NCI-H226 (cell line): ENCODE measurements at regions not wholly inside any gene's neighbourhood (a gene's known extent, or its start where the extent isn't known, plus 50 kb on each side); places are given as distances from the start of the nearest gene placed in this dataset.
"Not testable (repeated sequence)": the region's sequence is repeated elsewhere in the genome, so short reads cannot be mapped to it uniquely, and the experiment has no call there.

Experiments used
- DNase-seq: peaks from one replicate; pipeline ENCODE4 v3.0.0-alpha.2; 2015

DNA sequence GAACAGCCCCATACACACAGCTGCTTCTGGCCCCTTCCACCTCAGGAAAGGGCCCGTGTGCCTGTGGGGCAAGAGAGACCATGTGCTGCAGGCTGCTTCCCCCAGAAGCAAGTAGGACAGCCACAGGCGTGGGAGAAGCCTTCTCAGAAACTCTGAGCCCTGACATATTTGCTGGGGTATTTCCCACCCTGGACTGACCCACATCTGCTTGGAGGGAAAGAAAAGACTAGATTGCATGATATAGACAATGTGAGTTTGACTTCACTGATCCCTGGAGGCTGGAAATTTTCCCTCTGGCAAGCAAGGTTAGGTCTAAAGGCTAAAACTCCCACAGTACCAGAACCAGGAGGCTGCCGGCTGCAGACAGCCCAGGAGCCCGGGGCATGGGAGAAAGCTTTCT lies 213.3 kb upstream of the SSTR4 start:
- no peak for DNase-seq

DNA sequence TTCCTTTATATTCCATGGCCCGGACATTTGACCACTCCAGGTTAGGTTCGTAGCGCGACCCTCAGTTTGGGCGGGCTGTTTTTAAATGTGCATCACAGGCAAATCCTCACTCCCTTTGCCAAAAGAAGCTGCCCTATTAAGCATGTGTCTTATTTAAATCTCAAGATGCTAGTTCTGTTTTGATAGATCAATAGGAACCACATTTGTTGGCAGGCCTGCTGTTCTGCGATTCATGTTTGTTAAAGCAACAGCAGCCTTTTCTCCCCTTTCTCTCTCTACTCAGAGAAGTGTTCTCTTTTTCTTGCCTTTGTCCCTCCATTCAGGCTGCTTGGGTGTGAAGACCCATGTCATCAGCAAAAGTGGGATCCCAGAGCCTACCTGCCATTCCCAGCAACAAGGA lies 212.0 kb upstream of the SSTR4 start:
- no peak for DNase-seq

DNA sequence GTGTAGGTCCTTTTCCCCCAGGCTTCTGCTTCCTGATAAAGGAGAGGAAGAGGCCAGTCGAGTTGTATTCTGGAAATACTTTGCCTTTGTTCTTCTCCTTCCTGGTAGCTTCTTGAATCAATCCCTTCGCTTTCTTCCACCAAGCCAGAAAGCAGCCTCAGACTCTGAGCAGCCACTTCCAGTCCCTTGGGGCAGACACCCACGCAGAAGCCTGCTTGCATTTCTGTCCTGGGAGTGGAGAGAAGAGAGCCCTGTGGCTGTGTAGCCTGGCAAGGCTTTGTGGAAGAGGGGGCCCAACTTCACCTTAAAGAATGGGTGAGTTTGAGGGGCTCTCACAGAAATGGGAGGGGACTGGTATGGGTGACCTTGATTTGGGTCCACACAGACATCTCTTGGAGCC lies 211.0 kb upstream of the SSTR4 start:
- no peak for DNase-seq

DNA sequence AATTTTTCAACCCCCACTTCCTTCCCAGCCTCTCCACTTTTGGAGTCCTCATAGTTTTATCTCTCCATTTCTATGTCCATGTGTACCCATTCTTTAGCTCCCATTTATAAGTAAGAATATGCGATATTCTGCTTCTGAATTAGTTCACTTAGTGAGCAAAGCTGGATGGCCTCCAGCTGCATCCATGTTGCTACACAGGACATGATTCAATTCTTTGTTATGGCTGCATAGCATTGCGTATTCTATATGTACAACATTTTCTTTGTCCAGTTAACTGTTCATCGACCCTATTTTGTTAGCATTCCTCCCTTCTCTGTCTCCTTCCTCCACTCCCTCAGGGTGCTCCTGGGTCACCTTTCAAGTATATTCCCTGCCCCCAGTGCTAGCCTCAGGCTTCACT lies 210.0 kb upstream of the SSTR4 start:
- DNase-seq, result peak; percentile 37

DNA sequence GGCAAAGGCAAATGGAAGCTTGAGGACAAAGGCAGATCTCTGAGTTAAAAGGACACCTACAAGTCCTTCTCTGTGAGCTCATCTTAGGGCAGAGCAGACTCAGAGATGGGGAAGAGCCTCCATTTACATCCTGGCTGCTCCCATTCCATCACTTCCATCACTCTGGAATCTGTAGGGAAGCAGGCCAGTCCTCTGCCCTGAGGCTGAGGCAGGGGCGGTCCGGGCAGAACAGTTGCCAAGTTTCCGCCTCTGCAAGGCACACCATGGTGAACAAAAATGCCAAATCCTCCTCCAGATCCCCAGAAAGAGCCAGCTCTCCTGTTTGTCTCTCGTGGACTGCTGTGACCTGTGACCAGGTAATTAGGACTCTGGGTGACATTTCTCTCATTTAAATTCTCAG lies 209.6 kb upstream of the SSTR4 start:
- peak; percentile 52 for DNase-seq

DNA sequence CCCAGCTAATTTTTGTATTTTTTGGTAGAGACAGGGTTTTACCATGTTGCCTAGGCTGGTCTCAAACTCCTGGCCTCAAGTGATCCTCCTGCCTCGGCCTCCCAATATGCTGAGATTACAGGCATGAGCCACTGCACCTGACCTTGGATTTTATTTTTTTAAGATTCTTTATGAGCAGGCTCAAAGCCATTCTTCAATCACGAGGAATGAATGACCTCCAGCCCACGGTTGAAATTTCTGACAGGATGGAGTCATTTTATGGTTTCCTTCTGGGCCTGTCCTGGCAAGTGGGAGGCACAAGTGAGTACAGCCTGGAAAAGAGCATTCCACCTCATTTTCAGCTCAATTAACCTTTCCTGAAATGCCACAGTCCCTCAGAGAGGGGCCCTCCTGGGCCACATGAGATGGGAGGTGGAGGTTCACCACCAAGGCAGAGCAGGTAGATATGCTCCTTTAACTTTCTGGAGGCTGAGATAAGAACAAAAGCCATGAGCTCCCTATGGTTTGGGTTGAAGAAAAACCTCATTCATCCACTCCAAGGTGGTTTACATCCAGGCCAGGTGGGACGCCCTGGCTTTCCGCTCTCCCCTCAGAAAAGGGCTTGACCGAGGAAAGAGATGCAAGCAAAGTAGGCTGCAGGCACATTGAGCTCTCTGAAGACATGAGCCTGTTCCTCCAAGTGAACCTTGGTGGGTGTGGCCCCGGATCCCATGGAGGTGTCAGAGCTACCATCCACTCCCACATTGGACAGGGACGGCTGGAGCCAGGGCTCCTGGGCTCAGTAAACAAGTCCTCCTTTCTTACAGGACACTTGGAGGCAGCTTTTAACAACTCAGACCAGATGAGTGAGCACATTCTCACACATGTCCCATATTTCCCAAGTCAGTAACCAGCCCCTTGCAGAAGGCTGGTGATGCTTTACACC lies 208.5 kb upstream of the SSTR4 start:
- no peak for DNase-seq

DNA sequence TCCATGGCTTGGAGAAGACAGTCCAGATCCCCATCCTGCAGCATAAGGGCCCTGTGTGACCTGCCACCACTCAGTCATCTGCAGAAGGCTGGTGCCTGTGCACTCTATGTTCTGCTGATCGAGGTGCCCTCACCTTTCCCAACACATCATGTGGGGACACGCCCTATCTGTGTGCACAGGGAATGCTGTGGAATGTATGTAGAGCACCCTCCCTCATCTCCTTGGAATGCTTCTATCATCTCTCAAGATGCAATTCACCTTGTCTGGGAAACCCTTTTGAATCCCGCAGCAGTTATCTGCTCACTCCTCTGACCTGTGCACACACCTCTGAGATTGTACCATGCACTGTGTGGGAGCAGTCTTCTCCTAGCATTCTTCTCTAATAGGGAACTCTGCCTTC lies 207.2 kb upstream of the SSTR4 start:
- peak; percentile 78 for DNase-seq

DNA sequence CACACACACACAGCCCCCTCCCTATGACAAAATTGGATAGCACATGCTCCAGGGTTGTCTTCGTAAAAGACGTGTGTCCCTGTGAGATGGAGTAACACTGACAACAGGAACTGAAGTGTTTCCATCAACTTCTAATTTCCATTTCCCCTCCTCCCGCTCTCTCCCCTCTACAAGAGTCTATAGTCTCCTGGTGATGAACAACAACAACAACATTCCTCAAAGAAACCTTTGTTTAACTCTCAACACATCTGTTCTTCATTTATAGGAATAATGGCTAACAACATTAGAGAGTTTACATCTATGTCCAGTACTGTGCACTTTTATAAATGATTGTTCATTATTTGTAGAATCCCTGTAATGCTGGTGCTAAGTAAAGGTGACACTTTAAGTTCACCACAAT lies 205.8 kb upstream of the SSTR4 start:
- no peak for DNase-seq

DNA sequence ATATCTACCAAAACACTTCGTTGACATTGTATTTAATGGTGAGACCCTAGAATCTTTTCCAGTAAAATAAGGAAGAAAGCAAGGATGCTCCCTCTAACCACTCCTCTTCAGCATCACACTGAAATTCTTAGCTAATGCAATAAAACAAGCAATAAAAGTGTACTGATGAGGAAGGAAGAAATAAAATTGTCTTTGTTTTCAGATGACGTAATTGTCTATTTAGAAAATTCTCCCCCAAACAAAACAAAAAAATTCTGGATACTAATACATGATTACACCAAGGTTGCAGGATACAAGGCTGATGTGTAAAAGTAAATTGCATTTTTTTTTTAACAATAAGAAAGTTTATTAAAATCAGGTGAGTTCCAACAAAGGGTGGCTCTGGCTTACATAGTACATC lies 205.0 kb upstream of the SSTR4 start:
- DNase-seq, result no peak

DNA sequence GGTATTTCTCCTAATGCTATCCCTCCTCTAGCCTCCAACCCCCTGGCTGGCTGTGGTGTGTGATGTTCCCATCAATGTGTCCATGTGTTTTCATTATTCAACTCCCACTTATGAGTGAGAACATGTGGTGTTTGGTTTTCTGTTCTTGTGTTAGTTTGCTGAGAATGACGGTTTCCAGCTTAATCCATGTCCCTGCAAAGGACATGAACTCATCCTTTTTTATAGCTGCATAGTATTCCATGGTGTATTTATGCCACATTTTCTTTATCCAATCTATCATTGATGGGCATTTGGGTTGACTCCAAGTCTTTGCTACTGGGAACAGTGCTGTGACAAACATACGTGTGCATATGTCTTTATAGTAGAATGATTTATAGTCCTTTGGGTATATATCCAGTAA lies 204.4 kb upstream of the SSTR4 start:
- not testable (repeated sequence) for DNase-seq

DNA sequence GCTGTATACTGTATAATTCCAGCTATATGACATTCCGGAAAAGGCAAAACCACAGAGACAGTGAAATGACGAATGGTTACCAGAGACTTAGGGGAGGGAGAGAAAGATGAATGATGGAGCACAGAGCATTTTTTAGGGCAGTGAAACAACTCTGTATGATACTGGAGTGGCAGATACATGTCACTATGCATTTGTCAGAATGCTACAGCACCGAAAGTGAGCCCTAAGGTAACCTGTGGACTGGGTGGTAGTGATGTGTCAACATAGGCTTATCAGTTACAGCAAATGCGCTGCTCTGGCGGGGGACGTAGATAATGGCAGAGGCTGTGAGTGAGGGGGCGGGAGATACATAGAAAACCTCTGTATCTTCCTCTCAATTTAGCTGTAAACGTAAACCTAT lies 201.3 kb upstream of the SSTR4 start:
- no peak for DNase-seq

DNA sequence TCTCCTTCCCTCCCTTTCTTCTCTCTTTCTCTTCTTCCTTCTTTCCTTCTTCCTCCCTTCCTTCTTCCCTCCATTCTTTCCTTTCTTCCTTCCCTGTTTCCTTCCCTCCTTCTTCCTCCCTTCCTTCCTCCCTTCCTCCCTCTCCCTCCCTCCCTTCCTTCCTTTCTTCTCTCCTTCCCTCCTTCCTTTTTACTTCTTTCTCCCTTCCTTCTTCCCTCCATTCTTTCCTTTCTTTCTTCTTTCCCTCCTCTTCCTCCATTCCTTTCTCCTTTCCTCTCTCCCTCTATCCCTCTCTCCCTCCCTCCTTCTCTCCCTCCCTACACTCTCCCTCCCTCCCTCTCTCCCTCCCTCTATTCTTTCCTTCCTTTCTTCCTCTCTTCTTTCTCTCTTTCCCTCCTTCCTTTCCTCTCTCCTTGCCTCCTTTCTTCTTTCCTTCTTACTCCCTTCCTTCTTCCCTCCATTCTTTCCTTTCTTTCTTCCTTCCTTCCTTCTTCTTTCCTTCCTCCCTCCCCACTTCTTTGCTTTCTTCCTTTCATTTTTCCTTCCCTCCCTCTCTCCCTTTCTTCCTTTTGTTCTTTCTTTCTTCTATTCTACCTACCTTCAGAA lies 200.4 kb upstream of the SSTR4 start:
- no peak for DNase-seq

DNA sequence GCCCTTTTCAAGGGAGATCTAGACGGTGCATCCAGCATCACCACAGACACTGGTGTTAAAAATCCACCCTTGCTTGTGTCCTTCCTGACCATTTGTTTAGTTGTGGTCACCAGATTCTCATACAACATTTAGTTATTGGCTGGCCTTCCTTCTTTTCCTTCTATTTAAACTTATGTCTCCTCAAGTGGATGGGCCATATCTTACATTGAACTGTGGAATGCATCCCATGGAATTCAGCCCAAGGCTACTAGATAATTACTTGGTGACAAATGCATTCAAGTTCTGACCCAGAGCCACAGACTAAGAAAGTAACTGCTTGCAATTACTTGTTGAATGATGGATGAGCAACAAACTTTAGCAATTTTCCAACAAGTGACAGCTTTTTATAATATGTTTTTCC lies 198.9 kb upstream of the SSTR4 start:
- peak; percentile 29 for DNase-seq

DNA sequence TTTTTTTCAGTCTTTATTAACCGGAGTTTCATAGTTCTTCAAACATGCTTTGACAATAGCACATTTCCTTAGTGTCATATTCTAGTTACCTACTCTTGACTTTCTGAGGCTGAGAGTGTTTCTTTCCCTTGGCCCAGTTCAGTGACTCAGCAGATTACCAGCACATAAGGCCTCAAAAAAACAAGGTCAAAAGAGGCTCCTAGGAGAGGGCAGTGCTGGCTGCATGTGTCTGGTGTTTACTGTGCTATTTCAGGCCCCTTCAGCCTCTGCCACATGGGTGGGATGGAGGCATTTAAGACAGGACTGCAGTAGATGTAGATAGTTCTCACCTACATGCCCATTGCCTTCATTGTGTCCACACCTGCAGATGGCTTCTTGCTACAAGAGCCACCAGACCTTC lies 198.2 kb upstream of the SSTR4 start:
- DNase-seq, result no peak

DNA sequence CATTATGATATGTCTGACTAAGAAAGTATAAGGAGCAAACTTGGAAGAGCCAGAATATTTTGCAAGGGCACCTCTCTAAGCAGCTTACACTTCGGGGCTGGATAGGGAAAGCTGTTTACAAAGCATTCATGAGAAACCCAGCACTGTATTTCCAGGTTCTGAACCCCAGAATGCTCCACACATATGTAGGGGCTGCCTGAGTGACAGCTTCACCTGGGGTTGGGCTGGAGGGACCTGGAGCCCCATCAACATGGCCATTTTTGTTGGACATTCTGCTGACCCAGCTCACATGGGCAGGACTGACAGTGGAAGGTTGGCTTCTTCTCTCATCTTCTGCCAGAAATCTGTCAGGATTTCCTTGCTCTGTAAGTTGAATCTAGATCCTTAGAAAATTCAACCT lies 197.1 kb upstream of the SSTR4 start:
- no peak for DNase-seq

DNA sequence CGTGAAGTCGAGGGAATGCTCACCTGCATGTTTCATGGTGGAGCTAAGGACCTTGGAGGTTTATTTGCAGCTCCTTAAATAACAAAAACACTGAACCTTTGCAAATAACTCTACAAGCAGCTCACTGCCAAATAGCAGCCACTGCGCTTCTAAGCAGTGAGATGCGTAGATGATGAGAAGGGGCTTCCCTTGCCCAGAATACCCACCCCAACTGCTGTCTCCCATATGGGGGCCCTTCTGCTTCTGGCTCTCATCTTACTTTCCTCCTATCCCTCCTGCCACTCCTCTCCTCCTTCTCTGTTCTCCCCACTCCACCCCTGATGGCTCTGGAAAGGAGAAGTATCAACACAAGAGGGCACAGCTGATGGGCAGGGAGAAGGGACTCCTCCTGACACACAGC lies 193.3 kb upstream of the SSTR4 start:
- no peak for DNase-seq

DNA sequence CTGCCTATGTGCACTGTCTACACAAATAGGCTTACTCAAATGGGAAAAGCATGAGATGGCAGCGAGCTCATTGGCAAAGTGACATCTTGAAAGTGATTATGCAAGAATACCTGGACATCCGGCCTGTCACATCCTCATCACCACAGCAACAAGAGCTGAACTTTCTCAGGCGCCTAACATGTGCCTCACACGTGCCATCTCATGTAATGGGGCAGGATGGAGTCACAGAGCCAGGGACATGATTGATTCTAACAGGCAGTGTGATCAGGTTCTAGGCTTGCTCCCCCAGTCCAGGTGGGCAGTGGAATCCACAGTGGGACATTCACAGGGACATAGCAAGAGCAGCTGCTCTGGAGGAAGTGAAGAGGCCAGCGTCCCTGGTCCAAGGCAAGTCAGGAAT lies 192.3 kb upstream of the SSTR4 start:
- DNase-seq, result no peak

DNA sequence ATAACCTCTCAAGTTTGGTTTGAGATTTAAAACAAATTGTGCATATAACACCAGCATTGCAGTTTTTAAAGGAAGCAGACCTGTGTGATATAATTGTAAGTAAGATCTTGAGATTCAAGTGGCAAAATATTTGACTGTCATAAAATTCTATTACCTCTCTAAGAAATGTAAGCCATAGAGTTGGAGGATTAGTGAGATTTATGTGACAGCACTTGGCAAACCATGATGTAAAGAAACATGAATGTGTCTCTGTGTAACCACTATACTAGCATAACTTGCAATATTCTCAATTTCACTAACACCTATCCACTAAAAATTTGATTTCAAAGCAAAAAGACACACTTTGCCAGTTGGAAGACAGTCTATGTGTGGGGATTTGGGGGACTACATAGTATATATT lies 190.2 kb upstream of the SSTR4 start:
- DNase-seq, result no peak

DNA sequence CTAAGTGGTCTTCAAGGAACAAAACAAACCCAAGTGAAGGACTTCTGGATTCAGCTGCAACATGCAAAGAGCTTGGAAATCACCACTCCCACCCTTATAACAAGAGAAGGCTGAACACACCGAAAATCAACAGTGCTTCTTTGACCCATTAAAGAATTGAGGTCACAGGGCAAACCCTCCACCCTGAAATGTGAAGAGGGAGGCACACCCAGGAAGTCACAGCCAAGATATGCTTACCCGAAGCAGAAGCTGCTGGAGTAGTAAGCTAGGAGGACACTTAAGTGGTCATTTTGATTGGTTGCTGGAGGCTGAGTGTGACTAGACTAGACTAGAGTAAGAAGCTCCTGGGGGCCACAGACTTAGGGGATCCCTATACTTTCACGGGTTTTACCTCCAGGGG lies 188.2 kb upstream of the SSTR4 start:
- DNase-seq, result no peak

DNA sequence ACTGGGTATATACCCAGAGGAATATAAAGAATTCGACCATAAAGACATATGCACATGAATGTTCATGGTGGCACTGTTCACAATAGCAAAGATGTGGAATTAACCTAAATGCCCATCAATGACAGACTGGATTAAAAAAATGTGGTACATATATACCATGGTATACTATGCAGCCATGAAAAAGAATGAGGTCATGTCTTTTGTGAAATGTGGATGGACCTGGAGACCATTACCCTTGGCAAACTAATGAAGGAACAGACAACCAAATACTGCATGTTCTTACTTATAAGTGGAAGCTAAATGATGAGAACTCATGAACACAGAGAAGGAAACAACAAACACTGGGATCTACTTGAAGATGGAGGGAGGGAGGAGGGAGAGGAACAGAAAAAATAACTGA lies 186.7 kb upstream of the SSTR4 start:
- DNase-seq, result no peak

DNA sequence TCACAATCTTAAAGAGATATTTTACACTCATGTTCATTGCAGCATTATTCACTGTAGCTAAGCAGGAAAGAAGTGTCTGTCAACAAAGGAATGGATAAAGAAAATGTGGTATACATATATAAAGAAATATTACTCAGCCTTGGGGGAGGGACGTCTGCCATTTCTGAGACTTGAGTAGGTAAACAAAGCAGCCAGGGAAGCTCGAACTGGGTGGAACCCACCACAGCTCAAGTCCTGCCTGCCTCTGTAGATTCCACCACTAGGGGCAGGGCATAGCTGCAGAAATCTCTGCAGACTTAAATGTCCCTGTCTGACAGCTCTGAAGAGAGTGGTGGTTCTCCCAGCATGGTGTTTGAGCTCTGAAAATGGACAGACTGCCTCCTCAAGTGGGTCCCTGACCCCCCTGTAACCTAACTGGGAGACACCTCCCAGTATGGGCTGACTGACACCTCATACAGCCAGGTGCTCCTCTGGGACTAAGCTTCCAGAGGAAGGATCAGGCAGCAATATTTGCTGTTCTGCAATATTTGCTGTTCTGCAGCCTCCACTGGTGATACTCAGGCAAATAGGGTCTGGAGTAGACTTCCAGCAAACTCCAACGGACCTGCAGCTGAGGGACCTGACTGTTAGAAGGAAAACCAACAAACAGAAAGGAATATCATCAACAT lies 183.3 kb upstream of the SSTR4 start:
- peak; percentile 53 for DNase-seq

DNA sequence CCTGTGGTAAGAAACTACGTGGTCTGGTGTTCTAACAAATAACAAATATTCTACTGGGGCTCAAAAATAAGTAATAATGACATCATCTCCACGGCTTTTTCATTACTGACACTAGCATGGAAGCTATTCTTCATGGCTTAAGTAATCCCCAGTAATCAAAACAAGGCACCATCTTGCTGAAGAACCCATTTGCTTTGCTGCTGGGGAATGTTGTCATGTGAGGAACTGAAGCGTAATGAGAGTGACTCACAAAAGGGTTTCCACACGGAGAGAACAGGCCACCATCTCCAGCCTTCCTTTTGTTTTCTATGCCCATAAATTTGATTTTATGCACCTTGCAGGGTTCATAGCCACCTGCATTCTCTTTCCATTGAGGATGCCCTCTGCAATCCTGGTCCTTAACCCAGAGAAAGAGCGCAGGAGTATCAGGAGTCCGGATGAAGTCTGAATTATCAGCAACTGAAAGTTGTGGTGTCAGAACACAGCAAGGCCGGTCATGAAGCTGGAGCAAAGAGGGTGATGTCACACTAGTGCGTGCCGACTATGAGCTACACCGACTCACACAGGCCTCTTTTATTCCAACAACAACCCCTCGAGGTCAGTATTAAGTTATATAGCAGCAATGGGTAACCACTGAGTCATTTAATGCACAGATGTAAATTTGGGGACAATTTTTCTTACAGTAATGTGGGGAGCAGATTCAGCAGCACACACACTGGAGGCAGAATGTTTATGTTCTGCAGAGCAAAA lies 173.7 kb upstream of the SSTR4 start:
- no peak for DNase-seq

DNA sequence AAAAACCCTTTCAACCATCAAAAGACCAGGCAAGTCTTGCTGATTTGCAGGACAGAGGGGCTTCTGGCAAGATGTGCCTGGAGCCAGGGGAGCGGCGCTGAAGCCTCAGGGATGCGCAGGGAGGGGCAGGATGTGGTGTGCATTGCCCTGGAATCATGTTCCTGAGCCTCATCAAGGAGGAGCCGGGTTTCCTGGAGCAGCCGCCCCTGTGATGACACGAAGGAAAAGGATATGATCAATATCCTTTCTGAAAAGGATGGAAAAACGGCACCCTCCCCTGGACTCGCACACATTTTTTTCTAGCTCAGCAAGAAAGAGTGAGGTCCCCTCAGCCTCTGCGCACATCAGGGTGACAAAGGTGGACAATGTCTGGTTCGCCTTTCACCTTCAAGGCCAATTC lies 173.1 kb upstream of the SSTR4 start:
- DNase-seq, result no peak
